Keratinocyte (primary cell): ENCODE measurements at regions not wholly inside any gene's neighbourhood (a gene's known extent, or its start where the extent isn't known, plus 50 kb on each side); places are given as distances from the start of the nearest gene placed in this dataset.

Experiments
- EZH2 ChIP-seq: IDR thresholded peaks from one replicate; pipeline ENCODE4 v1.6.1; 2012; ENCODE audit warnings: inconsistent platforms, mild to moderate bottlenecking, low read length, moderate library complexity
- TF ChIP-seq, protein P1 (sequence below), 3 experiments: IDR thresholded peaks in 1 of 3; conservative IDR thresholded peaks in 1 of 3; optimal IDR thresholded peaks in 1 of 3; 2 replicates in 2 of 3; 3 replicates in 1 of 3; pipeline versions ENCODE3 to v1.5.1; 2011; ENCODE audit warnings: low read length in 3 of 3, mild to moderate bottlenecking in 3 of 3, moderate library complexity in 2 of 3, control low read depth in 1 of 3, inconsistent platforms in 1 of 3; ENCODE audit not compliant: insufficient read depth in 2 of 3; ENCODE audit errors: extremely low read depth in 1 of 3

DNA sequence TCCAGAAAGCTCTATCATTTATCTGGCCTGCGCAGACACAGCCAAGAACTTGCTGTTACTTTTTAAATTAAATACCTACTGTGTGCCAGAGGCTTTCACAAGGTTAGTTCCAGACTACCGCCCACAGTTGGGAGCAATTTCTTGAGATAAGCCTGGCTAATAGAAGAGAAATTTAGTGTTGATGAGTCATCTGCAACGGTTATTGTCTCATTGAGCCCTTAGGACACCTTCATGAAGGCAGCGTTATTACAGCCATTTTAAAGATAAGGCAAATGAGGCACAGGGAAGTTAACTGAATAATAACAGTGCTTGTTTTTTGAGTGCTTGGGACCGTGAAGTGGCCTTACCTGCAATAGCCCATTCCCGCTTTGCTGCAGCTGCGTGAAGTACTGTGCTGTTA, 292.9 kb upstream of the MSX2 start:
- TF ChIP-seq EZH2 = no peak
- TF ChIP-seq, protein P1, sequence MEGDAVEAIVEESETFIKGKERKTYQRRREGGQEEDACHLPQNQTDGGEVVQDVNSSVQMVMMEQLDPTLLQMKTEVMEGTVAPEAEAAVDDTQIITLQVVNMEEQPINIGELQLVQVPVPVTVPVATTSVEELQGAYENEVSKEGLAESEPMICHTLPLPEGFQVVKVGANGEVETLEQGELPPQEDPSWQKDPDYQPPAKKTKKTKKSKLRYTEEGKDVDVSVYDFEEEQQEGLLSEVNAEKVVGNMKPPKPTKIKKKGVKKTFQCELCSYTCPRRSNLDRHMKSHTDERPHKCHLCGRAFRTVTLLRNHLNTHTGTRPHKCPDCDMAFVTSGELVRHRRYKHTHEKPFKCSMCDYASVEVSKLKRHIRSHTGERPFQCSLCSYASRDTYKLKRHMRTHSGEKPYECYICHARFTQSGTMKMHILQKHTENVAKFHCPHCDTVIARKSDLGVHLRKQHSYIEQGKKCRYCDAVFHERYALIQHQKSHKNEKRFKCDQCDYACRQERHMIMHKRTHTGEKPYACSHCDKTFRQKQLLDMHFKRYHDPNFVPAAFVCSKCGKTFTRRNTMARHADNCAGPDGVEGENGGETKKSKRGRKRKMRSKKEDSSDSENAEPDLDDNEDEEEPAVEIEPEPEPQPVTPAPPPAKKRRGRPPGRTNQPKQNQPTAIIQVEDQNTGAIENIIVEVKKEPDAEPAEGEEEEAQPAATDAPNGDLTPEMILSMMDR (optimal IDR thresholded peaks at IDR 0.05 in 1 of 3, IDR thresholded peaks at IDR 0.05 in 1 of 3, conservative IDR thresholded peaks at IDR 0.05 in 1 of 3; ENCODE audit: extremely low read depth in 1 of 3, insufficient read depth in 2 of 3, low read length in 3 of 3) = peak in 1 of 3 experiments; percentile 4
